ENCODE measurements at regions not wholly inside any gene's neighbourhood (a gene's known extent, or its start where the extent isn't known, plus 50 kb on each side); places are given as distances from the start of the nearest gene placed in this dataset.
"Not testable (repeated sequence)": the region's sequence is repeated elsewhere in the genome, so short reads cannot be mapped to it uniquely, and the experiment has no call there.

DNA sequence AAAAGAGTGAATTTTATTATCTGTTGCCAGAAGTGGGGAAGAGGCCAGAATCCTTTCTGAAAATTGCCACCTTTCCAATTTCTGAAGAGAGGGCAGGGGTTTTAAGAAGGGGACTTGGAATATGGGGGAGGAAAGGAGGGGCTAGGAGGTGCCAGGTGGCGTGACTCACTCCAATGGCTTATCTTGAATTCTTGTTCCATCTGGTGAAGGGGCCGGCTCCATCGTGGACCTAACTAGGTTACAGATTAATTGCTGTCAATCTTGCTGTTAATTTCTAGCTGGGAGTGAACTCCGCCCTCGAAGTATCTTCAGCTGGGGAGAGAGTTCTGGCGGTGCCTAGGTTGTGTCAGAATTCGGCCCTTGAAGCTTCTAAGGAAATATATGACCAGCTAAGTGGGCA is 138.7 kb downstream of the YTHDC2 start:
- no peak for DNase-seq

DNA sequence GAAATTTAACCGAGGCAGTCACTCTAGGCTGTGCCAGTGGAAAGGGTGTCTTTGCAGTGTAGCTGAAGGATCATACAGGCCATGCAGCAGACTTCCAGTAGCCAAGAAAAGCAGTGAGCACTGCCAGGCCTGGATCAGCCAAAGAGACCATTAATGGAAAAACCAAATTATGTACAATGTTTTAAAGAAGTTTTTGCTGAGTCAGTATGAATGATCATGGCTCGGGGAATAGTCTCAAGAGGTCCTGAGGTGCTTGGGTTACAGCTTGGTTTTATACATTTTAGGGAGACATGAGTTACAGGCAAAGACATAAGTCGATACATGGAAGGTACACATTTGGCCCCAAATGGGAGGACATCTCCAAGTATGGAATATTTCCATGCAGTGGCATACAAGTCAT is 141.3 kb downstream of the YTHDC2 start:
- DNase-seq: no peak

- no peak for DNase-seq
Observed at GRCh38 chr5:113660206-113660605, 146.7 kb downstream of the YTHDC2 start.

- no peak for DNase-seq
Observed at GRCh38 chr5:113660706-113661250, 147.3 kb downstream of the YTHDC2 start.

DNA sequence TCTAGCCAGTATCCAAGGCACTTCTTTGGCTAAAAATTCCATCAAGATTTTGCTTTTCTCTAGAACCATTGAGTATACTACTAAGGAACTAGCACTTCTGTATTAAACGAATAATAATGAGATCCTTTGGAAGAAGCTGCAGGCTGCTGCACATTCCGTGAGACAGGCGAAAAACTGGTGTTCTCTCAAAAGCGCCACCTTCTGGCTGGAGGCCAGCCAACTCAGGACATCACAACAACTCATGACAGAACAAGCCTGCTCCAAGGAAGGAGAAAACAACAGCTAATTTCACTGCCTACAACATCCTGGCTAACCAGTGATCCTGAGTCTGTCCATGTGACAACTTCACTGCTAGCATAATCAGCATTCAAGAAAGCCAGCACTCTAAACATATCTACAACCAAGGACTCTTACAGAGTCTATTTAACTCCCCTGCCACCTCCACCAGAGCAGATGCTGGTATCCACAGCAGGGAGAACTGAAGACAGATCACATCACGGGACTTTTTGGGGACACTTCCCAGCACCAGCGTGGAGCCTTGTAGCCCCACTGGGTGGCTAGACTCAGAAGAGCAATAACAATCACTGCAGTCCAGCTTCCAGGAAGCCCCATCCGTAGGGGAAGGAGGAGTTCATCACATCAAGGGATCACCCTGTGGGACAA is 150.5 kb downstream of the YTHDC2 start:
- peak; percentile 42 for DNase-seq

GRCh38 chr5:113673041-113673440 is 159.5 kb downstream of the YTHDC2 start:
- no peak for DNase-seq

GRCh38 chr5:113675166-113675565 is 161.7 kb downstream of the YTHDC2 start:
- DNase-seq: no peak

- DNase-seq: no peak
Observed at GRCh38 chr5:113678202-113678601, 164.7 kb downstream of the YTHDC2 start.

DNA sequence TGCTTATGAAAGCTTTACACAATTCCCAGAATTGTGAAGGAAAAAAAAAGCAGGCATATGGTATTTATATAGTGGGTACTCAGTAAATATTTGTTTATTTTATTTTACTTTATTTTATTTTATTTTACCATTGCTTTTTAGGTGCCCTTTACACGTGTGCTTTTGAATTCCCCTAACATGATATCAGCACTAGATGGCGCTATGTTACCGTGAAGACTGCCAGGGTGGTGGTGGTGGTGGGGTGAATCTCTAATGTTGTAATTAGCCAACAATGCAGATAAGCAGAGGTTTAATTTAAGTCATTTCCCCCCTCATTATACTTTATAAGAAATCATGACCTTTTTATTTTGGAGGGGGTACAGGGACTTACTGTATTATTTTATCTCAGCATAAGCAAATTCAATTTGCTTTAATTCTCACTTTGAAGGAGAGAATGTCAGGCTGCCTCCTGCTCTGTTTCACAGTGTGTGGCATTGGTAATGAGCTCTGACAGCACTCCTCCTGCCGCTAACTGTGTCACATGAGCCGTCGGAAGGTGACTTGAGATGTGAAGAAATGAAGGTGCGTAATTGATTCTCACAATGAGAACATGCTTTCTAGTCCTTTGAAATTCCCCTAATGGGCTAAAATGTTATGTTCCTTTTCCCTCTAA is 165.6 kb downstream of the YTHDC2 start:
- DNase-seq: peak; percentile 71

GRCh38 chr5:113680534-113680933 is 167.0 kb downstream of the YTHDC2 start:
- no peak for DNase-seq

GRCh38 chr5:113682497-113683136 is 169.1 kb downstream of the YTHDC2 start:
- DNase-seq: peak; percentile 61

DNA sequence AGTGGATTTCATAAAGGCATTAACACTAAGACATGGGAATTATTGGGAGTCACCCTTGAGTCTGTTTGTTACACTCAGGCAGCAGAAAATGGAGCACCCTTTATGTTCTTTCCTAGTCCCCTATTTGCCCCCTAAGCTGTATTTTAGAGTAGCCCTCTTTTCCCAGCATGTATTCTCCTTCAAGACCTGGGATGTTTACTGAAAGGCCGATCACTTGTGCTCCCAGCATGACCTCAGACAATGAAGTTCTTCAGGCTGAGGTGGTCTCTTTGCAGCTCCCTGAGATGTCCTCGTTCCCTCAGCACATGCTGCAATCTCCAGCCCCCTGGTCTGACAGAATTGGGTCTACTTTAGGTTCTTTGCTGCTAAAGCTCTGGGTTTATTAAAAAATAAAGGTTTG is 169.7 kb downstream of the YTHDC2 start:
- no peak for DNase-seq

DNA sequence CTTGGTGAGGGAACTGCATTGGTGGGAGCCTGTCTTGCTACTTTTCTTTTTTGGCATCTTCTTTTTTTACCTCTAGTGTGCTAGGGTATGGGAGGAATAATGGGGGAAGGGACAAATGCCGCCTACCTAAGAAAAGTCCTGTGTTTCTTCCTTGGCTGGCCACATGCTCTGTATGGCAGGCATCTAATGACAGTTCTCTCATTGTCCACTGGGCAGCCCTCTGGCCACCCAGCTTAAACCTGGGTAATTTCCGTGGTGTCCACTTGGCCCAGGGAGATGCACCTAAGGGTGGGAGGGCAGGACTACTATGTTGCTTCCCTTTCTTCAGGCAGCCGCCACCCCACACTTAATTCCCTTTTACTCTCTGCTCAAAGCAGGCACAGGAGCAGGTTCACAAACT is 173.1 kb downstream of the YTHDC2 start:
- DNase-seq: no peak

DNA sequence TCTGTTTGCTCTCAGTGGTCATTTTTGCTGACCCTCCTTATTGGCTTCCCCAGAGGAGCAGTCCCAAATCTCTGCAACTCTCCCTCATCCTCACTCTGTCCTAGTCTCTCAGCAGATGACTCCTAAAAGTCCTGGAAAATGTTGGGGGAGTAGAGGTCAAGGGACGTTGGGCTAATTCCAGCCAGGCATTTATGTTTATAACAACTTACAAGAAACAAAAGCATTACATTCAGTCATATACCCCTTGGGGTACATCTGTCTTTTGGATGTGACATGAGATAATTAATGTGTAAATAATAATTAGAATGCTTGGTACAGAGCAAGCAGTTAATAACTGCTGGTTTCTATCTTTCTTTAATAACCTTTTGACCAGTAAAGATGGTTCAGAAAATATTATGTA is 176.2 kb downstream of the YTHDC2 start:
- DNase-seq: no peak

DNA sequence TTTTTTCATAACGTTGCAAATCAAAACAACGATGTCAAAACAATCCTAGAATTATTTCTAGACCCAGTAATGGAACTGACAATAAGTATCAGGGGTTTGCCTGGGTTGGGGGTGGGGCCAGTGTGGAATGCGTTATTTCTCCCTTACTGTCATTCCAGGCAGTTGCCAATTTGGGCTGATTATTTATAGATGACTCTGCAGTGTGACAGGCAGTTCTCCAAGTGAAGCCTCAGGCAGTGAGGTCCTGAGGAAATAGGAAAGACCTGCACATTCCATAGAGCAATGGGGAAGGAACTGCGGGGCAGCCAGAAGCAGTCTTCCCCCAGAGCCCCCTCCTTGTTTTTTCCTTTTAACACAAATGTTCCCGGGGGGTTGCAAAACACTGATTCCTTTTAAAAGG is 179.0 kb downstream of the YTHDC2 start:
- no peak for DNase-seq

DNA sequence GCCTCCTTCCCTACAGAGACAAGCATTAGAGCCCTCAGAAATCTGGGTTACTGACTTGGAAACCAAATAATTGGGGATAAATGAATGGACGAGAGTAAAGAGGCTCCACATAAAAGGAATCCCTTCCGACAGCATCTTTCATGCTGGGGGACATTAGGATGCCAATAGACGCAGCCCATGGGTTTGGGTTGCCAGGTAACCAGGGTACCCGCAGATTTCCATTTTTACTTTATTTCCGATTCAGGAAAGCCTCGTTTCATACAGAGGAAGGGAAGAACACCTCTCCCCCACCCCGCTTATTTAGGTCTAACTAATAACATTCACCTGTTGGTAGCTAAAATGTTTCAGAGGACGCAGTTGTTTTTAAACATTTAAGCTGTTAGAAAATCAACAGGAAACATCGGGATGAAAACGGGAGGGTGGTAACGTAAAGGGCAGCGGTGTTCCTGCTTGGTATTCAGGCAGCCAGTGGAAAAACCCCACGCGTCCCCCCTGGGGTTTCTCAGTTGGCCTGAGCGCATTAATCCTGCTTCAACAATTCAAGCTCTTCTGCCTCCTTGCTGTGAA is 179.5 kb downstream of the YTHDC2 start:
- peak; percentile 73 for DNase-seq

- peak; percentile 66 for DNase-seq
Observed at GRCh38 chr5:113693701-113694100, 180.2 kb downstream of the YTHDC2 start.

- DNase-seq: no peak
Observed at GRCh38 chr5:113694576-113694975, 181.1 kb downstream of the YTHDC2 start.

DNA sequence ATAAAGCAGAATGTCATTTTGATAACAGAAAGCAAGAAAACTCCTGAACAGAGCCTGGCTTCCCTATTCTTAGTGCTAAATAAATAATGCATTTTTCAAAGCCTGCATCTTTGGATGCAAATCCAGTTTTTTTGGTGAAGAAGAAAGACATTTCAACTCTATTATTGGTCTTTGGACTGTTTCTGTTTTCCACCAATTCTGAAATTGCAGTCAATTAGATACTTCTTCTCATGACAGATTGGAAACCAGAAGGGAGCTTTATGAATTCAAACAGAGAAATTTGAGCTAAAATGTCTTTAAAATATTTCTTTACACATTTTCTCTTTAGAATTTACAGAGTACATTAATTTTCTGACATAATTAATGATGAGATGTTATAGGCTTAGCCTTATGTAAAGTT is 189.8 kb downstream of the YTHDC2 start:
- DNase-seq: no peak

DNA sequence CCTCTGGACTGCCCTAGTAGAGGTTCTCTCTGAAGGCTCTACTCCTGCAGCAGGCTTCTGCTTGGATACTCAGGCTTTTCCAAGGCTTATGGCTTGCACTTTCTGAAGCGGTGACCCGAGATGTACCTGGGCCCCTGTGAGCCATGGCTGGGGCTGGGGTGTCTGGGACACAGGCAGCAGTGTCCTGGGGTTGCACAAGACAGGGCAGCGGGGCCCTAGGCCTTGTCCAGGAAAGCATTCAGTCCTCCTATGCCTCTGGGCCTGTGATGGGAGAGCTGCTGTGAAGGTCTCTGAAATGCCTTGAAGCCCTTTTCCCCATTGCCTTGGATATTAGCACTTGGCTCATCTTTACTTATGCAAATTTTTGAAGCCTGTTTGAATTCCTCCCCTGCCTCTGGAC is 192.2 kb downstream of the YTHDC2 start:
- no peak for DNase-seq

DNA sequence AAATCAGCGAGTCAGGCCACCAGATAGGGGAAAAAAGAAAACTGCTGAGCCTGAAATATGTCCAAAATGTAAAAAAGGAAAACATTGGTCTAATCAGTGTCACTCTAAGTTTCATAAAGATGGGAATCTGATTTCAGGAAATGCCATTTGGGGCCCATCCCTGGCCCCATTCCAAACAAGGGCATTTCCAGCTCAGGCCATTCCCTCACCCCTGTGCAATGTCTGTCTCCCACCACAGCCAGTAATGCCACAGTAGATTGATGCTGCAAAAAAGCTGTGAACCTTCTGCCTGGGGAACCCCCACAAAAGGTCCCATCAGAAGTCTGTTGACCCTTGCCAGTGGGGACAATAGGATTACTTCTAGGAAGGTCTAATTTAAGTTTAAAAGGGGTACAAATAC is 199.6 kb downstream of the YTHDC2 start:
- DNase-seq: no peak

DNA sequence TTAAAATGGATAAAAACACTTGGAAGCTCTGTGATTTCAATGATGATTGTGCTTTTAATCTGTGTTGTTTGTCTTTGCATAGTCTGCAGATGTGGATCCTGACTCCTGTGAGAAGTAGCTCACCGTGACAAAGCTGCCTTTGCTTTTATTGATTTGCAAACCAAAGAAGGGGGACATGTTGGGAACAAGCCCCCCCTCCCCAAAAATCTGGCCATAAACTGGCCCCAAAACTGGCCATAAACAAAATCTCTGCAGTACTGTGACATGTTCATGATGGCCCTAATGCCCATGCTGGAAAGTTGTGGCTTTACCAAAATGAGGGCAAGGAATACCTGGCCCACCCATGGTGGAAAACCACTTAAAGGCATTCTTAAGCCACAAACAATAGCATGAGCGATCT is 202.4 kb downstream of the YTHDC2 start:
- DNase-seq: not testable (repeated sequence)

DNA sequence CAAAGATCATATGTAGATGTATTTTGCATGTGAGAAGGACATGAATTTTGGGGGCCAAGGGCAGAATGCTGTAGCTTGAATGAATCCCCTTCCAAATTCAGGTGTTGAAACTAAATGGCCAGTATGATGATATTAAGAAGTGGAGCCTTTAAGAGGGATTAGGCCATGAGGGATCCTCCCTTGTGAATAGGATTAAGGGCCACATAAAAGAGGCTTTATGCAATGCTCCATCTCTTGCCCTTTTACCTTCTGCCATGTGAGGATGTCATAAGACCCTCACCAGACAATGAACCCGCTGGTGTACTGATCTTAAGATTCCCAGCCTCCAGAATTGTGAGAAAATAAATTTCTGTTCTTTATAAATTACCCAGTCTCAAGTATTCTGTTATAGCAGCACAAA is 206.1 kb downstream of the YTHDC2 start:
- DNase-seq: no peak

DNA sequence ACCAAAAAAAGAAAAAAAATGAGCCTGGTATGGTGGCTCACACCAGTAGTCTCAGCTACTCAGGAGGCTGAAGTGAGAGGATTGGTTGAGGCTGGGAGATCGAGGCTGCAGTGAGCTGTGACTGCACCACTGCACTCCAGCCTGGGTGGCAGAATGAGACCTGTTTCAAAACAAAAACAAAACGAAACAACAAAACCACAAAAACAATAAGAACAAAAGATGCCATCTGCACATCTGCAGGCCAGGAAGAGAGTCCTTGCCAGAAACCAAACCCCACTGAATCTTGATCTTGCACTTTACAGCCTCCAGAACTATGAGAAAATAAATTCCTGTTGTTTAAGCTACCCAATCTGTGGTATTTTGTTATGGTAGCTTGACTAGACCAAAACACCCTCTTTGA is 207.7 kb downstream of the YTHDC2 start:
- DNase-seq: no peak
